HUES48 (cell line): ENCODE measurements at regions not wholly inside any gene's neighbourhood (a gene's known extent, or its start where the extent isn't known, plus 50 kb on each side); places are given as distances from the start of the nearest gene placed in this dataset.

ENCODE experiments used
- H3K27ac ChIP-seq: one replicate; pipeline ENCODE4 v1.7.0; 2013; ENCODE audit warnings: low read depth, low read length, inconsistent platforms
- H3K27me3 ChIP-seq: 2 replicates; pipeline ENCODE4 v1.6.1; 2013; ENCODE audit warnings: mild to moderate bottlenecking, low read length; ENCODE audit not compliant: control insufficient read depth, insufficient read depth
- H3K36me3 ChIP-seq: 2 replicates; pipeline ENCODE4 v1.6.1; 2013; ENCODE audit warnings: low read length; ENCODE audit not compliant: control insufficient read depth, insufficient read depth
- H3K4me1 ChIP-seq: 2 replicates; pipeline ENCODE4 v1.6.1; 2013; ENCODE audit warnings: mild to moderate bottlenecking, low read length; ENCODE audit not compliant: control insufficient read depth, insufficient read depth
- H3K4me3 ChIP-seq: 2 replicates; pipeline ENCODE4 v1.5.1; 2013; ENCODE audit warnings: mild to moderate bottlenecking, low read depth, low read length
- H3K9ac ChIP-seq: 2 replicates; pipeline ENCODE4 v1.6.1; 2013; ENCODE audit warnings: mild to moderate bottlenecking, low read depth, low read length, moderate library complexity
- H3K9me3 ChIP-seq: 2 replicates; pipeline ENCODE4 v1.6.1; 2013; ENCODE audit warnings: low read length; ENCODE audit not compliant: control insufficient read depth, insufficient read depth

- H3K27me3 ChIP-seq, result no peaks in the 10 kb centered on the region
- H3K9ac ChIP-seq, result no peak overlapping the region
- no peaks in the 10 kb centered on the region for H3K36me3 ChIP-seq
- no peaks in the 10 kb centered on the region for H3K9me3 ChIP-seq
- H3K4me1 ChIP-seq, result peaks cover 8% of the 10 kb centered on the region
- H3K27ac ChIP-seq, result no peak overlapping the region
- no peak overlapping the region for H3K4me3 ChIP-seq
These were observed 665.0 kb upstream of the MGMT start for GRCh38 chr10:128802062-128802461.

GRCh38 chr10:128803790-128804189, 663.3 kb upstream of the MGMT start:
- Histone ChIP-seq H3K4me3 (no peak overlapping the region), H3K9ac (no peak overlapping the region), H3K27ac (no peak overlapping the region), H3K9me3 (no peaks in the 10 kb centered on the region), H3K36me3 (no peaks in the 10 kb centered on the region), H3K4me1 (peaks cover 8% of the 10 kb centered on the region), H3K27me3 (no peaks in the 10 kb centered on the region)

DNA sequence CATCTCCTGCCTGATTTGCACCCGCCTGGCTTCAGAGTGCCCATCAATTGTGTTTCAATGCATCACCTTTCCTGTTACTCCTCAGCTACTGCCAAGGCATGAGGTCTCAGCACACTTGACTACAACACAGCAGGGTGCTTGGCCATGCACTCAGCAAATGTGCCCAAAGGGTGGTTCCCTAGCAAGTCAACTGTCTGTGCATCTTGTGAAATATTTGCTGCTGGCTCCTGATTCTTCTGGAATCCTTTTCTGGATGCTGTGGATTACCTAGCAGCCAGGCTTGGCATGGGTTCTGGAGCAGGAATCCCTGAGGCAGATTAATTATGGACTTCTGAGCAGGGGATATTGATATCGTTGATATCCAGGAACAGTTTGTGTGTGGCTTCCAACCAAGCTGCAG, 662.6 kb upstream of the MGMT start:
- peaks cover 8% of the 10 kb centered on the region for H3K4me1 ChIP-seq
- no peak overlapping the region for H3K27ac ChIP-seq
- no peaks in the 10 kb centered on the region for H3K36me3 ChIP-seq
- H3K4me3 ChIP-seq, result no peak overlapping the region
- H3K9me3 ChIP-seq, result no peaks in the 10 kb centered on the region
- no peak overlapping the region for H3K9ac ChIP-seq
- no peaks in the 10 kb centered on the region for H3K27me3 ChIP-seq

DNA sequence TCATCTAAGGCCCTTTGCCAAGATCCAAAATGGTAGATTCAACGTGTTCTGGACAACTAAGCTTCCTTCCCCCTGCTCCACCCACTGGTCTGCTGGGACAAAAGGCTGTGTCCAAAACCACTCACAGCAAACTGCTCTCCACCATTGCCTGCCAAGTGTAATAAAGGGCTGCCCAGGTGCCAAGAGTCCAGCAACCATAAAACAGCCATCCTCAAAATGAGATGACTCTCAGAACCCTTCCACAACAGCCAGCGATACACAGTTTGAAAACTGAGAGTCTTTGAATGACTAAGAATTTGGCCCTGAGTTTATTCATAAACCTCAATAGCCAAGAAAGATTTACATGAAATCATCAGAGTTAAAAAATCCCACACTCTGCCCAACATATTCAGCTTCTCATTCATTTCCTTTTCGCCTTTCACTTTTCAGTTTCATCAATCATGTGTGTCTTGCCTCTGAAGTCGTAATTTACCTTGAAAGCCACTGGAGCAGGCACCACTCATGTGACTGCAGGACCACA, 658.1 kb upstream of the MGMT start:
- no peaks in the 10 kb centered on the region for H3K9me3 ChIP-seq
- peaks cover 1% of the 10 kb centered on the region; the same call in 1 of the 2 replicates for H3K4me1 ChIP-seq
- H3K27ac ChIP-seq, result no peak overlapping the region
- H3K27me3 ChIP-seq, result no peaks in the 10 kb centered on the region
- no peak overlapping the region for H3K9ac ChIP-seq
- H3K4me3 ChIP-seq, result no peak overlapping the region
- no peaks in the 10 kb centered on the region for H3K36me3 ChIP-seq

GRCh38 chr10:128811511-128811910, 655.5 kb upstream of the MGMT start:
- Histone ChIP-seq H3K4me1 (no peaks in the 10 kb centered on the region), H3K27ac (no peak overlapping the region), H3K9ac (no peak overlapping the region), H3K36me3 (no peaks in the 10 kb centered on the region), H3K9me3 (no peaks in the 10 kb centered on the region), H3K27me3 (no peaks in the 10 kb centered on the region), H3K4me3 (no peak overlapping the region)

- H3K27me3 ChIP-seq, result no peaks in the 10 kb centered on the region
- no peaks in the 10 kb centered on the region for H3K36me3 ChIP-seq
- H3K4me3 ChIP-seq, result no peak overlapping the region
- no peak overlapping the region for H3K27ac ChIP-seq
- H3K9me3 ChIP-seq, result no peaks in the 10 kb centered on the region
- H3K4me1 ChIP-seq, result no peaks in the 10 kb centered on the region
- no peak overlapping the region for H3K9ac ChIP-seq
These were observed 655.0 kb upstream of the MGMT start for GRCh38 chr10:128812000-128812399.

DNA sequence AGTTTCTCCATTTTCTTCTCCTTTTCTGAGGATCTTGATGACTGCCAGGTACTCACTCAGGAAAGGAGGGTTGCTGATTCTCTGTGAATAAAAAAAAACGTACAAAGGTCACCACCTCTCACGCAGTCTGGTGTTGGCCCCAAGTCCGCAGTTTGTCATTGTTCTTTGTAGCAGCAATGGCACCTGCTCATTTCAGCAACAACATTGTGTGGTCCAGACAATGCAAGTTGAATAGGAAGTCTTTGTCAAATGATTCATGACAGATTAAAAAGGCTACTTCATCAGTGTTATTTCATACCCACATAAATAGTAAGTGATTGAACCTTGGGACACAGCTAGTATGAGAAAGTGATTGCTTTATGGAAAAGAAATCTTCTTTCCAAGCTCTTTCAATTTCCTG, 653.5 kb upstream of the MGMT start:
- no peak overlapping the region for H3K27ac ChIP-seq
- no peaks in the 10 kb centered on the region for H3K36me3 ChIP-seq
- no peak overlapping the region for H3K4me3 ChIP-seq
- H3K4me1 ChIP-seq, result no peaks in the 10 kb centered on the region
- no peak overlapping the region for H3K9ac ChIP-seq
- no peaks in the 10 kb centered on the region for H3K9me3 ChIP-seq
- H3K27me3 ChIP-seq, result no peaks in the 10 kb centered on the region

GRCh38 chr10:128814024-128814423, 653.0 kb upstream of the MGMT start:
- Histone ChIP-seq H3K27ac (no peak overlapping the region), H3K27me3 (no peaks in the 10 kb centered on the region), H3K4me3 (no peak overlapping the region), H3K36me3 (no peaks in the 10 kb centered on the region), H3K4me1 (no peaks in the 10 kb centered on the region), H3K9me3 (no peaks in the 10 kb centered on the region), H3K9ac (no peak overlapping the region)

- Histone ChIP-seq H3K27ac (no peak overlapping the region), H3K4me3 (no peak overlapping the region), H3K9me3 (no peaks in the 10 kb centered on the region)
These were observed 652.3 kb upstream of the MGMT start for GRCh38 chr10:128814782-128815181.

GRCh38 chr10:128816726-128817125, 650.3 kb upstream of the MGMT start:
- Histone ChIP-seq H3K4me1 (no peaks in the 10 kb centered on the region), H3K36me3 (no peaks in the 10 kb centered on the region), H3K9me3 (no peaks in the 10 kb centered on the region), H3K27me3 (no peaks in the 10 kb centered on the region), H3K4me3 (no peak overlapping the region), H3K27ac (no peak overlapping the region), H3K9ac (no peak overlapping the region)

More at GRCh38 chr10:128814782-128815181, 652.3 kb upstream of the MGMT start:
- no peaks in the 10 kb centered on the region for H3K36me3 ChIP-seq
- no peaks in the 10 kb centered on the region for H3K4me1 ChIP-seq
- H3K9ac ChIP-seq, result no peak overlapping the region
- no peaks in the 10 kb centered on the region for H3K27me3 ChIP-seq

GRCh38 chr10:128817636-128818035, 649.4 kb upstream of the MGMT start:
- no peaks in the 10 kb centered on the region for H3K36me3 ChIP-seq
- no peaks in the 10 kb centered on the region for H3K9me3 ChIP-seq
- H3K4me1 ChIP-seq, result no peaks in the 10 kb centered on the region
- H3K9ac ChIP-seq, result no peak overlapping the region
- H3K27me3 ChIP-seq, result no peaks in the 10 kb centered on the region
- H3K27ac ChIP-seq, result no peak overlapping the region
- H3K4me3 ChIP-seq, result no peak overlapping the region

DNA sequence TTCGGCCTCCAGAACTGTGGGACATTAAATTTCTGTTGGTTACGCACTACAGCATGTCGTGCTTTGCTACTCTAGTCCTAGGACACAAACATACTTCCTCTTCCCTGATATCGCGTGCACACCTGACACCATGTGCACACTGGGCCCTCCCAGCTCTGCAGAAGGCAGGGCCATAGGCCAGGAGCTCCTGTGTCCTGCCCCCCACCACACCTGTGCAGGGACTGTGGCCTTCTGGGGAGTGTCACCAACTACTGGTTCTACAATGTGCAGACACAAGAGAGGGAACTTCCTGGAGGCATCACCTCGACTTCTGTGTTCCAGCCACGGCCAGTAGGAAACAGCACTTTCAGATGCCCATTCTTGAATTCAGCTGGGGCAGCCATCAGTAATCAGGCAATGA, 646.4 kb upstream of the MGMT start:
- H3K4me3 ChIP-seq, result no peak overlapping the region
- no peaks in the 10 kb centered on the region for H3K36me3 ChIP-seq
- H3K4me1 ChIP-seq, result no peaks in the 10 kb centered on the region
- no peak overlapping the region for H3K27ac ChIP-seq
- no peaks in the 10 kb centered on the region for H3K27me3 ChIP-seq
- H3K9ac ChIP-seq, result no peak overlapping the region
- no peaks in the 10 kb centered on the region for H3K9me3 ChIP-seq
